Erythroblast (primary cell): ENCODE measurements at regions not wholly inside any gene's neighbourhood (a gene's known extent, or its start where the extent isn't known, plus 50 kb on each side); places are given as distances from the start of the nearest gene placed in this dataset.
"Not testable (repeated sequence)": the region's sequence is repeated elsewhere in the genome, so short reads cannot be mapped to it uniquely, and the experiment has no call there.

Experiments used
- DNase-seq, 2 experiments: peaks; one replicate each; lab custom pipeline; 2025; lab: John Stamatoyannopoulos, UW
- GATA1 ChIP-seq: IDR thresholded peaks from 2 replicates; pipeline ENCODE4 v1.6.1; 2011; ENCODE audit warnings: low read depth, mild to moderate bottlenecking, control low read depth, low read length, moderate library complexity
- POLR2A ChIP-seq: IDR thresholded peaks from 2 replicates; pipeline ENCODE4 v1.6.1; 2011; ENCODE audit warnings: mild to moderate bottlenecking, low read length

GRCh38 chr6:66321017-66321416 is 614.0 kb upstream of the EYS start:
- DNase-seq: no peak
- TF ChIP-seq POLR2A: no peak
- TF ChIP-seq GATA1: no peak

- DNase-seq: peak in 1 of 2 experiments; percentile 0
- TF ChIP-seq GATA1: no peak
Measured at GRCh38 chr6:66307490-66307889, 600.5 kb upstream of the EYS start.

GRCh38 chr6:66291905-66292304 is 584.9 kb upstream of the EYS start:
- DNase-seq: no peak
- TF ChIP-seq GATA1 (no peak), POLR2A (no peak)

- no peak for DNase-seq
- TF ChIP-seq POLR2A: no peak
- TF ChIP-seq GATA1: no peak
Measured at GRCh38 chr6:66289889-66290288, 582.9 kb upstream of the EYS start.

GRCh38 chr6:66278115-66278514 is 571.1 kb upstream of the EYS start:
- no peak for TF ChIP-seq GATA1
- TF ChIP-seq POLR2A: no peak
- DNase-seq: no peak

- no peak for DNase-seq
- no peak for TF ChIP-seq GATA1
- TF ChIP-seq POLR2A: no peak
Measured at GRCh38 chr6:66277400-66277799, 570.4 kb upstream of the EYS start.

GRCh38 chr6:66265737-66266136 is 558.7 kb upstream of the EYS start:
- TF ChIP-seq GATA1 (no peak), POLR2A (no peak)
- DNase-seq: no peak

GRCh38 chr6:66264376-66264775 is 557.4 kb upstream of the EYS start:
- TF ChIP-seq POLR2A: no peak
- no peak for TF ChIP-seq GATA1
- DNase-seq: no peak

DNA sequence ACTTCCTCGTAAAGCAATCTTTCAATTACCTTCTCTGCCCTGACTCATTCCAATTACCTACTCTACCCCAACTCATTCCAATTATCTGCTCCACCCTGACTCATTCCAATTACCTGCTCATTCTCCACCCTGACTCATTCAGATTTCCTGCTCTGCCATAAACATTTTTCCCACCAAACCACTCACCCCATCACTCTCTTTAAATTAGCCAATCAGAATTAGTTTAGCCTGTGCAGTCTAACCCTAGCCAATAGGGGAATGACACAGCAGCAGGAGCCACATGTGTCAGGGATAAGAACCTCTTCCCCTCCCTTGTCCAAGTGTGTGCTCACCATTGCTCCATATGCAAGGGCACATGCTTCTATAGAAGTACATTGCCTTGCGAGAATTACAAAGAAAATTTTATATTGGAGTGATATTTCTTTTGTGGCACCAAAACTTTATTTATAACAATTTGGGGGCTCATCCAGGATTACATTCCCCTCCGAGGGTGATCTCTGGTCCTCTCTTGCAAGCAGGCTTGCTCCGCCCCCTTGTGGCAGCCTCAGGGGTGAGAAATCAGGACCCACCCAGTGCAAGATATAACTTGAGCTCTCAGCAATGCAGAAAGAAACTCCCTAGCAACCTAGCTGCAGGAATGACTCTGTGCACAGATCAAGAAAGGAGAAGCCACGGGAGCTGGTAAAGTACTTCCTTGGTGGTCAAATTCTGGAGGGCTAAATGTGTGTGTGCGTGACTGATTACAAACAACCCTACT is 551.9 kb upstream of the EYS start:
- DNase-seq: not testable (repeated sequence)

GRCh38 chr6:66245231-66245630 is 538.2 kb upstream of the EYS start:
- TF ChIP-seq GATA1 (no peak), POLR2A (no peak)
- no peak for DNase-seq

DNA sequence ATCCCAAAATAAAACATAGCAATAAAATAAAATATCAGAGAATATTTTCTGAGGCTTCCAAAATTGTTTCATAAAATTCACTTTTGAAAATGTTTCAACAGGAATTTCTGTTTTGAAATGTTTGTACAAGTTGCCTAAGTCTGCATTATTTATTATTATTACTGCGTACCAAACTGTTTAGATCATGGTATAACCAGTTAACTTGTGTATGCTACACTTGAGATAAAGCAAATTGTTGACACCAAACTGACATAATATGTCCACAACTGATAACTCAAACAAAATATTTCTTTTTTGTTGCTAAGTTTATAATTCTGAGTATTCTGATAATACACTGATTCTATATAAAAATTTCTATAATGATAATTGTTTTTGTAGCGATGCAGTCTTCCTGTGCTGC is 531.8 kb upstream of the EYS start:
- TF ChIP-seq POLR2A (no peak), GATA1 (no peak)
- no peak for DNase-seq

GRCh38 chr6:66232890-66233289 is 525.9 kb upstream of the EYS start:
- TF ChIP-seq GATA1 (no peak), POLR2A (no peak)

GRCh38 chr6:66230591-66230990 is 523.6 kb upstream of the EYS start:
- DNase-seq: no peak
- no peak for TF ChIP-seq POLR2A
- no peak for TF ChIP-seq GATA1

More at GRCh38 chr6:66232890-66233289, 525.9 kb upstream of the EYS start:
- no peak for DNase-seq

- no peak for TF ChIP-seq POLR2A
- no peak for TF ChIP-seq GATA1
- no peak for DNase-seq
Measured at GRCh38 chr6:66226109-66226508, 519.1 kb upstream of the EYS start.

DNA sequence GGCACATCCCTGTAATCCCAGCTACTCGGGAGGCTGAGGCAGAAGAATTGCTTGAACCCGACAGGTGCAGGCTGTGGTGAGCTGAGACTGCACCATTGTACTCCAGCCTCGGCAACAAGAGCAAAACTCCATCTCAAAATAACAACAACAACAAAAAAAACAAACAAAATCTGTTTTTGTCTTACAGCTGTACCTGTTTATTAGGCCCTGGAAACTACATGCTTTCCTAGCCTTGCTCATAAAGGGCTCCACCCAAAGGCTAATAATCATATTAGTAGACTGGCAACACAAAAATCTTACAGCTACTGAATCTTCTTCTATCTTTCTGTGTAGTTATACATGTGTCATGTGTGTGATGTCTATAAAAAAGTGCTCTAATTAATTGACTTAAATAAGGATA is 503.9 kb upstream of the EYS start:
- TF ChIP-seq POLR2A (no peak), GATA1 (no peak)
- no peak for DNase-seq
